Gastrocnemius medialis (tissue), 4 donors: ENCODE measurements at regions not wholly inside any gene's neighbourhood (a gene's known extent, or its start where the extent isn't known, plus 50 kb on each side); places are given as distances from the start of the nearest gene placed in this dataset.
A peak's percentile ranks its signal among the peaks of the same experiment; 100 is the strongest.

Experiments used
- ATAC-seq, 2 donors: fragments of 150-250 bp; one replicate each; pipeline ENCODE4 v1.9.1; 2016
- DNase-seq, 2 donors: peaks; one replicate each; pipeline ENCODE4 v3.0.0-alpha.2; 2019
- H3K27ac ChIP-seq, 4 donors: fragments of 200-600 bp; sonication (generic); 1 replicate in 1 of 4; 2 replicates in 3 of 4; pipeline ENCODE4 v1.5.1; 2016 to 2018; ENCODE audit warnings: mild to moderate bottlenecking in 2 of 4, moderate library complexity in 1 of 4
- H3K27me3 ChIP-seq, 3 donors: fragments of 200-600 bp; sonication (generic) in 2 of 3; 1 replicate in 1 of 3; 2 replicates in 2 of 3; pipeline versions ENCODE4 v1.5.1 to v1.6.0; 2016 to 2019; ENCODE audit warnings: mild to moderate bottlenecking in 1 of 3, moderate library complexity in 1 of 3
- H3K36me3 ChIP-seq, 2 donors: fragments of 200-600 bp; sonication (generic) in 1 of 2; one replicate each; pipeline ENCODE4 v1.5.1; 2017 to 2018
- H3K4me1 ChIP-seq, 2 donors: fragments of 200-600 bp; sonication (generic) in 1 of 2; one replicate each; pipeline ENCODE4 v1.5.1; 2016 to 2017; ENCODE audit warnings: mild to moderate bottlenecking in 2 of 2
- H3K4me3 ChIP-seq, 4 donors: fragments of 200-600 bp; sonication (generic) in 3 of 4; 1 replicate in 1 of 4; 2 replicates in 3 of 4; pipeline ENCODE4 v1.5.1; 2016 to 2019; ENCODE audit warnings: mild to moderate bottlenecking in 2 of 4
- H3K9me3 ChIP-seq, 3 donors: fragments of 200-600 bp; sonication (generic) in 2 of 3; 1 replicate in 1 of 3; 2 replicates in 2 of 3; pipeline ENCODE4 v1.5.1; 2016 to 2019
- CTCF ChIP-seq, 5 experiments: fragments of 450-650 bp in 3 of 5; fragments of 200-600 bp in 2 of 5; sonication (generic) in 2 of 5; IDR thresholded peaks in 4 of 5; conservative IDR thresholded peaks in 1 of 5; 1 replicate in 4 of 5; 2 replicates in 1 of 5; pipeline ENCODE4 v1.5.1; 2016 to 2019; ENCODE audit warnings: antibody characterized with exemption in 5 of 5, mild to moderate bottlenecking in 3 of 5, moderate library complexity in 3 of 5
- POLR2A ChIP-seq, 2 donors: fragments of 450-650 bp; IDR thresholded peaks; one replicate each; pipeline ENCODE4 v1.6.1; 2017; ENCODE audit warnings: antibody characterized with exemption in 2 of 2, mild to moderate bottlenecking in 2 of 2, moderate library complexity in 2 of 2
- in situ Hi-C, 4 donors: fragments of 200-750 bp; cut with MboI; loops; one replicate each; pipeline versions ENCODE4 v1.15.0 to v1.8.0; 2017; ENCODE audit warnings: low sequenced_read_pairs in 4 of 4
- intact Hi-C: fragments of 100-400 bp; cut with DNase I; formaldehyde crosslinking; loops from one replicate; pipeline ENCODE4 v1.15.1; 2023; ENCODE audit warnings: low total_unique reads

- TF ChIP-seq CTCF (IDR thresholded peaks at IDR 0.05 in 4 of 5, conservative IDR thresholded peaks at IDR 0.05 in 1 of 5) = no peak
- TF ChIP-seq POLR2A (IDR thresholded peaks at IDR 0.05) = peak in 1 of 2 donors; percentile 18
- Histone ChIP-seq H3K27ac (peak overlapping the region in 2 of 4 donors; percentile 18 to 41), H3K36me3 (no peaks in the 10 kb centered on the region), H3K4me3 (no peak overlapping the region), H3K9me3 (no peaks in the 10 kb centered on the region), H3K27me3 (no peaks in the 10 kb centered on the region), H3K4me1 (peaks cover 47 to 52% of the 10 kb centered on the region in 2 donors)
- ATAC-seq = no peak
- DNase-seq = no peak
- intact Hi-C loops (no loop called here), in situ Hi-C loops (no loop called here)
These were observed 84.7 kb downstream of the CD164 start for GRCh38 chr6:109297406-109298110.

- no peaks in the 10 kb centered on the region for H3K9me3 ChIP-seq
- H3K4me1 ChIP-seq = peaks cover 49 to 57% of the 10 kb centered on the region in 2 donors
- no peak for ATAC-seq
- in situ Hi-C loops (no loop called here), intact Hi-C loops (no loop called here)
- H3K36me3 ChIP-seq = no peaks in the 10 kb centered on the region
- TF ChIP-seq POLR2A (IDR thresholded peaks at IDR 0.05) = no peak
- no peak for TF ChIP-seq CTCF (IDR thresholded peaks at IDR 0.05 in 4 of 5, conservative IDR thresholded peaks at IDR 0.05 in 1 of 5)
- H3K27ac ChIP-seq = peak overlapping the region in 2 of 4 donors; percentile 6 to 9
- no peak for DNase-seq
- no peaks in the 10 kb centered on the region for H3K27me3 ChIP-seq
- H3K4me3 ChIP-seq = no peak overlapping the region
These were observed 85.3 kb downstream of the CD164 start for GRCh38 chr6:109296971-109297372.

- Histone ChIP-seq H3K27me3 (no peaks in the 10 kb centered on the region), H3K36me3 (no peaks in the 10 kb centered on the region), H3K9me3 (no peaks in the 10 kb centered on the region), H3K27ac (peak overlapping the region in 2 of 4 donors; percentile 6 to 9), H3K4me3 (no peak overlapping the region), H3K4me1 (peaks cover 45 to 55% of the 10 kb centered on the region in 2 donors)
- TF ChIP-seq POLR2A (IDR thresholded peaks at IDR 0.05) = no peak
- no peak for TF ChIP-seq CTCF (IDR thresholded peaks at IDR 0.05 in 4 of 5, conservative IDR thresholded peaks at IDR 0.05 in 1 of 5)
- in situ Hi-C loops (no loop called here), intact Hi-C loops (no loop called here)
- ATAC-seq = no peak
- DNase-seq = no peak
These were observed 85.8 kb downstream of the CD164 start for GRCh38 chr6:109296452-109296851.

- Histone ChIP-seq H3K4me3 (no peak overlapping the region), H3K27me3 (no peaks in the 10 kb centered on the region), H3K36me3 (no peaks in the 10 kb centered on the region), H3K27ac (peak overlapping the region in 3 of 4 donors; percentile 74 to 82 (median 77)), H3K4me1 (peaks cover 38 to 48% of the 10 kb centered on the region in 2 donors), H3K9me3 (no peaks in the 10 kb centered on the region)
- TF ChIP-seq CTCF (IDR thresholded peaks at IDR 0.05 in 4 of 5, conservative IDR thresholded peaks at IDR 0.05 in 1 of 5) (no peak), POLR2A (IDR thresholded peaks at IDR 0.05) (no peak)
- ATAC-seq (no peak), DNase-seq (no peak)
- intact Hi-C loops (no loop called here), in situ Hi-C loops (no loop called here)
These were observed 86.5 kb downstream of the CD164 start for GRCh38 chr6:109295774-109296156.
